Kidney glomerular epithelial cell (primary cell): ENCODE measurements at regions not wholly inside any gene's neighbourhood (a gene's known extent, or its start where the extent isn't known, plus 50 kb on each side); places are given as distances from the start of the nearest gene placed in this dataset.
"Not testable (repeated sequence)": the region's sequence is repeated elsewhere in the genome, so short reads cannot be mapped to it uniquely, and the experiment has no call there.

Source experiments
- DNase-seq: peaks from one replicate; lab custom pipeline; 2025; lab: John Stamatoyannopoulos, UW

GRCh38 chr13:91024157-91024792, 323.2 kb upstream of the MIR17HG start:
- DNase-seq: no peak

- no peak for DNase-seq
These were observed 322.0 kb upstream of the MIR17HG start for GRCh38 chr13:91025442-91025841.

GRCh38 chr13:91031508-91031907, 316.0 kb upstream of the MIR17HG start:
- no peak for DNase-seq

- no peak for DNase-seq
These were observed 315.4 kb upstream of the MIR17HG start for GRCh38 chr13:91032104-91032503.

GRCh38 chr13:91036886-91037285, 310.6 kb upstream of the MIR17HG start:
- no peak for DNase-seq

- DNase-seq: no peak
These were observed 304.6 kb upstream of the MIR17HG start for GRCh38 chr13:91042870-91043269.

- peak; percentile 6 for DNase-seq
These were observed 302.0 kb upstream of the MIR17HG start for GRCh38 chr13:91045351-91046034.

- DNase-seq: no peak
These were observed 300.7 kb upstream of the MIR17HG start for GRCh38 chr13:91046715-91047327.

GRCh38 chr13:91050970-91051369, 296.5 kb upstream of the MIR17HG start:
- DNase-seq: no peak

GRCh38 chr13:91052876-91053275, 294.6 kb upstream of the MIR17HG start:
- DNase-seq: no peak

GRCh38 chr13:91053318-91054065, 294.0 kb upstream of the MIR17HG start:
- no peak for DNase-seq

- no peak for DNase-seq
These were observed 292.6 kb upstream of the MIR17HG start for GRCh38 chr13:91054902-91055301.

- DNase-seq: no peak
These were observed 290.7 kb upstream of the MIR17HG start for GRCh38 chr13:91056746-91057145.

- DNase-seq: not testable (repeated sequence)
These were observed 290.0 kb upstream of the MIR17HG start for GRCh38 chr13:91057507-91057906.

GRCh38 chr13:91058066-91058465, 289.4 kb upstream of the MIR17HG start:
- DNase-seq: peak; percentile 22

- no peak for DNase-seq
These were observed 288.6 kb upstream of the MIR17HG start for GRCh38 chr13:91058919-91059318.

GRCh38 chr13:91066745-91067144, 280.7 kb upstream of the MIR17HG start:
- DNase-seq: no peak

- no peak for DNase-seq
These were observed 275.0 kb upstream of the MIR17HG start for GRCh38 chr13:91072486-91072885.

GRCh38 chr13:91074091-91074490, 273.4 kb upstream of the MIR17HG start:
- DNase-seq: no peak

GRCh38 chr13:91076830-91077229, 270.7 kb upstream of the MIR17HG start:
- DNase-seq: no peak

- DNase-seq: peak; percentile 28
These were observed 269.3 kb upstream of the MIR17HG start for GRCh38 chr13:91078093-91078679.

- no peak for DNase-seq
These were observed 268.3 kb upstream of the MIR17HG start for GRCh38 chr13:91079176-91079575.
